SK-N-SH (cell line): ENCODE measurements at regions not wholly inside any gene's neighbourhood (a gene's known extent, or its start where the extent isn't known, plus 50 kb on each side); places are given as distances from the start of the nearest gene placed in this dataset.

ENCODE experiments used
- CTCF ChIA-PET: fragments of 300-600, 350-600 bp; formaldehyde crosslinking; extraction: SDS; loops from one replicate; lab custom pipeline; 2021; lab: Yijun Ruan, JAX
- POLR2A ChIA-PET: fragments of 350-600 bp; sonication (Branson Sonifier 250); formaldehyde crosslinking; extraction: SDS; loops from one replicate; lab custom pipeline; 2020; ENCODE audit warnings: antibody characterized with exemption, inconsistent platforms; lab: Yijun Ruan, JAX
- DNase-seq: peaks from one replicate; pipeline ENCODE4 v3.0.0; 2012
- H2AFZ ChIP-seq: fragments of 200-600 bp; sonication (generic); 2 replicates; pipeline ENCODE4 v1.8.1; 2016; ENCODE audit warnings: antibody characterized with exemption, mild to moderate bottlenecking, low read depth
- H3F3A ChIP-seq: fragments of 200-600 bp; sonication (generic); replicated peaks from 2 replicates; pipeline ENCODE3; 2016; ENCODE audit warnings: antibody characterized with exemption, mild to moderate bottlenecking; ENCODE audit not compliant: insufficient read depth
- H3K27ac ChIP-seq, 2 experiments: fragments of 200-500 bp in 1 of 2; fragments of 200-600 bp in 1 of 2; sonication (Bioruptor generic) in 1 of 2; sonication (generic), shearing (Covaris generic) in 1 of 2; 2 replicates each; pipeline versions ENCODE4 v1.5.1 to v1.6.1; 2014 to 2016; ENCODE audit warnings: low read depth in 2 of 2, inconsistent platforms in 1 of 2, low read length in 1 of 2, mild to moderate bottlenecking in 1 of 2, mixed read lengths in 1 of 2
- H3K27me3 ChIP-seq: fragments of 200-600 bp; sonication (generic), shearing (Covaris generic); 2 replicates; pipeline ENCODE4 v1.6.1; 2016; ENCODE audit warnings: mixed run types; ENCODE audit not compliant: insufficient read depth
- H3K36me3 ChIP-seq, 2 experiments: fragments of 200-500 bp in 1 of 2; fragments of 200-600 bp in 1 of 2; sonication (Bioruptor generic) in 1 of 2; sonication (generic) in 1 of 2; replicated peaks in 1 of 2; 2 replicates each; pipeline versions ENCODE3 to v1.5.1; 2014 to 2016; ENCODE audit warnings: low read length in 1 of 2, mild to moderate bottlenecking in 1 of 2; ENCODE audit not compliant: insufficient read depth in 2 of 2, control insufficient read depth in 1 of 2
- H3K4me1 ChIP-seq, 2 experiments: fragments of 200-500 bp in 1 of 2; fragments of 200-600 bp in 1 of 2; sonication (Bioruptor generic) in 1 of 2; sonication (generic), shearing (Covaris generic) in 1 of 2; 2 replicates each; pipeline versions ENCODE4 v1.5.1 to v1.6.1; 2014 to 2016; ENCODE audit warnings: low read depth in 1 of 2, low read length in 1 of 2, mixed run types in 1 of 2; ENCODE audit not compliant: insufficient read depth in 2 of 2, control insufficient read depth in 1 of 2
- H3K4me2 ChIP-seq: fragments of 200-600 bp; sonication (generic), shearing (Covaris generic); 2 replicates; pipeline ENCODE4 v1.6.1; 2017; ENCODE audit warnings: mixed run types
- H3K4me3 ChIP-seq, 2 experiments: fragments of 200-500 bp in 1 of 2; fragments of 200-600 bp in 1 of 2; sonication (Bioruptor generic) in 1 of 2; sonication (generic), shearing (Covaris generic) in 1 of 2; 2 replicates each; pipeline versions ENCODE4 v1.5.1 to v1.8.1; 2014 to 2016; ENCODE audit warnings: low read depth in 2 of 2, inconsistent platforms in 1 of 2, low read length in 1 of 2, mild to moderate bottlenecking in 1 of 2, mixed read lengths in 1 of 2, moderate library complexity in 1 of 2
- H3K79me2 ChIP-seq: fragments of 200-600 bp; sonication (generic); 2 replicates; pipeline ENCODE4 v1.8.1; 2017; ENCODE audit warnings: mild to moderate bottlenecking; ENCODE audit not compliant: insufficient read depth
- H3K9ac ChIP-seq: fragments of 200-600 bp; sonication (generic); 2 replicates; pipeline ENCODE4 v1.6.1; 2017; ENCODE audit warnings: mixed run types
- H3K9me2 ChIP-seq: fragments of 200-600 bp; sonication (generic); 2 replicates; pipeline ENCODE4 v1.6.1; 2017; ENCODE audit warnings: mixed run types
- H3K9me3 ChIP-seq: fragments of 200-600 bp; sonication (generic); 2 replicates; pipeline ENCODE4 v1.6.1; 2017; ENCODE audit warnings: mixed run types, mild to moderate bottlenecking, moderate library complexity
- H4K20me1 ChIP-seq: fragments of 200-600 bp; sonication (generic); 2 replicates; pipeline ENCODE4 v1.6.1; 2017; ENCODE audit warnings: mild to moderate bottlenecking, mixed run types; ENCODE audit not compliant: insufficient read depth
- CHD2 ChIP-seq: fragments of 150-350 bp; IDR thresholded peaks from 2 replicates; pipeline ENCODE4 v1.6.1; 2018; ENCODE audit warnings: low read length; ENCODE audit not compliant: partially characterized antibody
- GABPA ChIP-seq: IDR thresholded peaks from 2 replicates; pipeline ENCODE4 v1.4.0; 2012; ENCODE audit warnings: low read depth, mild to moderate bottlenecking
- NFIC ChIP-seq: IDR thresholded peaks from 2 replicates; pipeline ENCODE4 v1.4.0; 2012; ENCODE audit warnings: borderline replicate concordance
- REST ChIP-seq: IDR thresholded peaks from 2 replicates; pipeline ENCODE4 v1.6.1; 2012; ENCODE audit warnings: mild to moderate bottlenecking, low read depth, low read length, moderate library complexity
- RXRA ChIP-seq: IDR thresholded peaks from 2 replicates; pipeline ENCODE4 v1.4.0; 2012; ENCODE audit warnings: low read depth, mild to moderate bottlenecking, borderline replicate concordance
- TAF1 ChIP-seq: IDR thresholded peaks from 2 replicates; pipeline ENCODE4 v1.6.1; 2012; ENCODE audit warnings: low read depth, mild to moderate bottlenecking, low read length, moderate library complexity, borderline replicate concordance
- YY1 ChIP-seq: IDR thresholded peaks from 2 replicates; pipeline ENCODE4 v1.4.0; 2012; ENCODE audit warnings: low read depth, mild to moderate bottlenecking
- WGBS: methylation state at CpG from one replicate; pipeline ENCODE4 v1.1.6; 2017; ENCODE audit warnings: low lambda C conversion rate; 5-methylcytosine and 5-hydroxymethylcytosine counted together
- TF ChIP-seq, protein P1 (sequence below): fragments of 150-350 bp; IDR thresholded peaks from 2 replicates; pipeline ENCODE4 v1.6.1; 2016; ENCODE audit warnings: mild to moderate bottlenecking, low read depth, low read length

DNA sequence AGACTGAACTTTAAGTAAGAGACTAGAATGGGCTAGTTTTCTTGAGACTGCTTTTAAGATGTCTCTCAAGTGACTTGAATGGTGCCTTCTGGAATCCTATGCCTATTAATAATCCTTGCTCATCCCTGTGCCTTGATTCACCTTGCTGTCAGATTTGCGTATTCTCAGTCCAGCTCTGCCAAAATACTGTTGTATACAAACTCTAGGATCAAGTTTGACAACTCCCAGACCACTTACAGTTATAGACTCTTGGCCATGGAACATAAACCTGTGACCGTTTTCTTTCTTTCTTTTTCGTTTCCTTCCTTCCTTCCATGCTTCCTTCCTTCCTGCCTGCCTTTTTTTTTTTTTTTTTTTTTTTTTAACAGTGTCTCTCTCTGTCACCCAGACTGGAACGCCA is 2390.9 kb upstream of the RAG2 start:
- 1% methylated on average over 4 of the region's 4 CpGs for WGBS

DNA sequence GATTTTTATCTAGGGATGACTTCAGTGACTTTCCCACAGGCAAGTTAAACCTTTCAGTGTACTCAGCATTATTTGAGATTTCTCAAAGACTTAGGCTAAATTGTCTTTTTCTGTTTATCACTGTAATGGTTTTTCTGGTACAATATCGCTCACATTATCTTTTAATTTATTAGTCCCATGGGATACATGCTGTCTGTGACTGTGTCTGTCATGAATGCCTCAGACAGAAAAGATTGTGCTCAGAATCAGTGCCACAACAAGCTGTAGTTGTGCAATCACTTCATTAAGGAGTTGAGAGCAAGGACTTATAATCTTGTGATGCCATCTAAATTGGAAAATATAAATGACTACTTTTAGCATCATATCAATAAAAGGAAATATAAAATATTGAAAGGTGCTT is 2374.2 kb upstream of the RAG2 start:
- TF ChIP-seq GABPA (no peak), RXRA (no peak), CHD2 (no peak)
- TF ChIP-seq, all 33 proteins: peak for 0
- H3K79me2 ChIP-seq: no peaks in the 10 kb centered on the region
- H3K4me2 ChIP-seq: no peak overlapping the region
- H3K27ac ChIP-seq: no peak overlapping the region
- no peaks in the 10 kb centered on the region for H3K9me3 ChIP-seq
- no peaks in the 10 kb centered on the region; a peak in 1 of 4 replicates for H3K4me1 ChIP-seq
- no peaks in the 10 kb centered on the region for H3K9me2 ChIP-seq
- CTCF ChIA-PET: no interaction called here
- H2AFZ ChIP-seq: no peak overlapping the region
- H3K36me3 ChIP-seq: no peaks in the 10 kb centered on the region
- no peak overlapping the region for H3K4me3 ChIP-seq
- H3K9ac ChIP-seq: no peak overlapping the region
- POLR2A ChIA-PET: no interaction called here
- no peaks in the 10 kb centered on the region for H4K20me1 ChIP-seq
- 3% methylated on average over 1 of the region's 1 CpG for WGBS
- H3F3A ChIP-seq: no peaks in the 10 kb centered on the region
- no peaks in the 10 kb centered on the region for H3K27me3 ChIP-seq
- no peak for DNase-seq

More for the DNA sequence above, 2390.9 kb upstream of the RAG2 start:
- Histone ChIP-seq H3K9me2 (no peaks in the 10 kb centered on the region), H3K9me3 (no peaks in the 10 kb centered on the region), H3K27ac (no peak overlapping the region), H3F3A (no peaks in the 10 kb centered on the region), H3K36me3 (no peaks in the 10 kb centered on the region), H2AFZ (no peak overlapping the region), H3K79me2 (no peaks in the 10 kb centered on the region), H3K4me2 (no peak overlapping the region), H3K9ac (no peak overlapping the region), H4K20me1 (no peaks in the 10 kb centered on the region), H3K27me3 (no peaks in the 10 kb centered on the region), H3K4me3 (no peak overlapping the region), H3K4me1 (no peaks in the 10 kb centered on the region)
- TF ChIP-seq CHD2 (no peak), YY1 (no peak), NFIC (no peak), TAF1 (no peak), REST (no peak)
- TF ChIP-seq, protein P1, sequence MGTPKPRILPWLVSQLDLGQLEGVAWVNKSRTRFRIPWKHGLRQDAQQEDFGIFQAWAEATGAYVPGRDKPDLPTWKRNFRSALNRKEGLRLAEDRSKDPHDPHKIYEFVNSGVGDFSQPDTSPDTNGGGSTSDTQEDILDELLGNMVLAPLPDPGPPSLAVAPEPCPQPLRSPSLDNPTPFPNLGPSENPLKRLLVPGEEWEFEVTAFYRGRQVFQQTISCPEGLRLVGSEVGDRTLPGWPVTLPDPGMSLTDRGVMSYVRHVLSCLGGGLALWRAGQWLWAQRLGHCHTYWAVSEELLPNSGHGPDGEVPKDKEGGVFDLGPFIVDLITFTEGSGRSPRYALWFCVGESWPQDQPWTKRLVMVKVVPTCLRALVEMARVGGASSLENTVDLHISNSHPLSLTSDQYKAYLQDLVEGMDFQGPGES: no peak
- ChIA-PET CTCF (no interaction called here), POLR2A (no interaction called here)
- no peak for DNase-seq
